GM12878 (cell line): ENCODE measurements at regions not wholly inside any gene's neighbourhood (a gene's known extent, or its start where the extent isn't known, plus 50 kb on each side); places are given as distances from the start of the nearest gene placed in this dataset.

ENCODE experiments used
- ATAC-seq: fragments of 200-7000 bp; cut with Tn5 transposase; 3 replicates; pipeline ENCODE4 v1.9.1; 2020; ENCODE audit warnings: mild to moderate bottlenecking, moderate library complexity
- BruUV-seq: library from RNA; stranded (reverse); fragments of 400-500 nt; replicated peaks from 2 replicates; lab custom pipeline; 2021; lab: Mats Ljungman, UMichigan
- CTCF ChIA-PET: fragments of 300-600 bp; sonication (Branson Sonifier 250); formaldehyde crosslinking; extraction: SDS; loops from one replicate; lab custom pipeline; 2021; ENCODE audit warnings: inconsistent platforms; lab: Yijun Ruan, JAX
- POLR2A ChIA-PET: fragments of 350-600 bp; formaldehyde crosslinking; extraction: SDS; loops from one replicate; lab custom pipeline; 2021; ENCODE audit warnings: inconsistent platforms; lab: Charles Lee
- RAD21 ChIA-PET: fragments of 300-600 bp; sonication (Branson Sonifier 250); formaldehyde crosslinking; loops from one replicate; lab custom pipeline; 2023; ENCODE audit warnings: antibody characterized with exemption; ENCODE audit not compliant: unreplicated experiment; lab: Charles Lee
- SMC1A ChIA-PET: fragments of 300-600 bp; sonication (Branson Sonifier 250); formaldehyde crosslinking; loops from one replicate; lab custom pipeline; 2023; ENCODE audit not compliant: unreplicated experiment, uncharacterized antibody; lab: Charles Lee
- DNase-seq: peaks from one replicate; pipeline ENCODE4 v3.0.0-alpha.2; 2011; ENCODE audit warnings: low read depth, low spot score
- FAIRE-seq: peaks from 3 replicates; lab custom pipeline; 2011; peaks lifted over from hg19 to GRCh38; lab: Jason Lieb, UNC
- H2AFZ ChIP-seq: 2 replicates; pipeline ENCODE4 v1.6.0; 2011; ENCODE audit warnings: low read depth, low read length, control low read depth; ENCODE audit not compliant: control insufficient read depth
- H3K27ac ChIP-seq: 2 replicates; pipeline ENCODE4 v1.5.1; 2011; ENCODE audit warnings: control low read depth; ENCODE audit not compliant: control insufficient read depth, insufficient read depth
- H3K27me3 ChIP-seq, 2 experiments: replicated peaks in 1 of 2; 2 replicates each; pipeline versions ENCODE4 v1.6.0 to v1.6.1; 2011; ENCODE audit warnings: low read length in 1 of 2; ENCODE audit not compliant: control insufficient read depth in 2 of 2, insufficient read depth in 2 of 2
- H3K36me3 ChIP-seq, 2 experiments: 2 replicates each; pipeline ENCODE4 v1.5.1; 2011; ENCODE audit warnings: low read length in 1 of 2; ENCODE audit not compliant: control insufficient read depth in 2 of 2, insufficient read depth in 2 of 2
- H3K4me1 ChIP-seq: 2 replicates; pipeline ENCODE4 v1.6.1; 2011; ENCODE audit warnings: mild to moderate bottlenecking, low read length, moderate library complexity, mixed read lengths; ENCODE audit not compliant: control insufficient read depth, insufficient read depth
- H3K4me2 ChIP-seq: 2 replicates; pipeline ENCODE4 v1.6.0; 2011; ENCODE audit warnings: control low read depth; ENCODE audit not compliant: control insufficient read depth, insufficient read depth
- H3K4me3 ChIP-seq: fragments of 200-600 bp; sonication (generic); 2 replicates; pipeline ENCODE4 v1.5.1; 2016
- H3K79me2 ChIP-seq: 2 replicates; pipeline ENCODE4 v1.6.0; 2011; ENCODE audit warnings: low read length; ENCODE audit not compliant: control insufficient read depth, insufficient read depth
- H3K9ac ChIP-seq: 2 replicates; pipeline ENCODE4 v1.8.0; 2011; ENCODE audit warnings: low read length, control low read depth, mixed read lengths; ENCODE audit not compliant: control insufficient read depth, insufficient read depth
- H3K9me3 ChIP-seq: replicated peaks from 3 replicates; pipeline ENCODE4 v1.5.1; 2011; ENCODE audit warnings: mild to moderate bottlenecking, low read length; ENCODE audit not compliant: control insufficient read depth, insufficient read depth
- H4K20me1 ChIP-seq: 2 replicates; pipeline ENCODE4 v1.6.0; 2011; ENCODE audit not compliant: control insufficient read depth, insufficient read depth
- SREBF1 ChIP-seq: IDR thresholded peaks from 2 replicates; pipeline ENCODE4 v1.6.1; 2012; ENCODE audit warnings: mild to moderate bottlenecking, low read length
- WGBS: methylation state at CpG from one replicate; pipeline ENCODE4 v1.1.6; 2016; ENCODE audit warnings: low lambda C conversion rate; ENCODE audit not compliant: insufficient replicate concordance, insufficient coverage; ENCODE audit errors: missing lambda C conversion rate; 5-methylcytosine and 5-hydroxymethylcytosine counted together
- in situ Hi-C: fragments of 300-500 bp; cut with MboI; formaldehyde crosslinking; loops from 9 replicates; pipeline ENCODE4 v1.14.3; 2018; ENCODE audit warnings: mixed read lengths
- intact Hi-C: fragments of 100-400 bp; cut with micrococcal nuclease; formaldehyde crosslinking; loops from one replicate; pipeline ENCODE4 v1.14.2; 2022; ENCODE audit not compliant: unreplicated experiment
- TF ChIP-seq, protein P1 (sequence below): fragments of 150-350 bp; IDR thresholded peaks from 2 replicates; pipeline ENCODE4 v1.6.1; 2014; ENCODE audit warnings: mild to moderate bottlenecking, low read depth, low read length
- TF ChIP-seq, protein P2 (sequence below), 3 experiments: IDR thresholded peaks in 2 of 3; conservative IDR thresholded peaks in 1 of 3; 2 replicates each; pipeline ENCODE4 v1.5.1; 2011; ENCODE audit warnings: low read depth in 3 of 3, low read length in 3 of 3, mild to moderate bottlenecking in 3 of 3, control low read depth in 2 of 3, moderate library complexity in 2 of 3, inconsistent platforms in 1 of 3, mixed read lengths in 1 of 3; ENCODE audit not compliant: control insufficient read depth in 2 of 3, insufficient read depth in 1 of 3; ENCODE audit errors: extremely low read depth in 1 of 3

DNA sequence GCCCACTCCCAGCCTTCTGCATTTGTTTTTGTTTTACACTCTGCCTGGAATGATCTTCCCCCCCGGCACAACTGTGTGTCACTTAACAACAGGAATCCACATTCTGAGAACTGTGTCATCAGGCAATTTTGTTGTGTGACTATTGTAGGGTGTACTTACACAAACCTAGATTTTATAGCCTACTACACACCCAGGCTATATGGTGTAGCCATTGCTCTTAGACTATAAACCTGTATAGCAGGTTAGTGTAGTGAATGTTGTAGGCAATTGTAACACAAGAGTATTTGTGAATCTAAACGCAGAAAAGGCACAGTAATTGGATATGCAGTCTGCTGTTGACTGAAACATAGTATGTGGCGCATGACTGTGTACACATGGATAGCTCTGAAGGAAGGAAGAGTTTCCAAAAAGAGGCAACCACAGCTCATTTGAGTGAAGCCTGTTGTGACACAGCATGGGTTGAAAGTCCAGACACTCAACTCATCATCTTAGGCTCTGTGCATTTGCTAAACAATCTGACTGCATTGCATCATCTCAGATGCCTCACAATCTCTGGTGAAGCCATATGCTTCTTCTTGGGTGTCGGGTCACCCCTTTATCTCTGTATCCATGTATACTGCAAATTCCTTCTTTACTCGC lies 506.6 kb upstream of the SPHKAP start:
- 11% methylated on average over 5 of the region's 5 CpGs for WGBS
- no peaks in the 10 kb centered on the region for H3K36me3 ChIP-seq
- POLR2A ChIA-PET = no interaction called here
- TF ChIP-seq SREBF1 = no peak
- TF ChIP-seq, protein P1, sequence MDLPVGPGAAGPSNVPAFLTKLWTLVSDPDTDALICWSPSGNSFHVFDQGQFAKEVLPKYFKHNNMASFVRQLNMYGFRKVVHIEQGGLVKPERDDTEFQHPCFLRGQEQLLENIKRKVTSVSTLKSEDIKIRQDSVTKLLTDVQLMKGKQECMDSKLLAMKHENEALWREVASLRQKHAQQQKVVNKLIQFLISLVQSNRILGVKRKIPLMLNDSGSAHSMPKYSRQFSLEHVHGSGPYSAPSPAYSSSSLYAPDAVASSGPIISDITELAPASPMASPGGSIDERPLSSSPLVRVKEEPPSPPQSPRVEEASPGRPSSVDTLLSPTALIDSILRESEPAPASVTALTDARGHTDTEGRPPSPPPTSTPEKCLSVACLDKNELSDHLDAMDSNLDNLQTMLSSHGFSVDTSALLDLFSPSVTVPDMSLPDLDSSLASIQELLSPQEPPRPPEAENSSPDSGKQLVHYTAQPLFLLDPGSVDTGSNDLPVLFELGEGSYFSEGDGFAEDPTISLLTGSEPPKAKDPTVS = no peak
- TF ChIP-seq, protein P2, sequence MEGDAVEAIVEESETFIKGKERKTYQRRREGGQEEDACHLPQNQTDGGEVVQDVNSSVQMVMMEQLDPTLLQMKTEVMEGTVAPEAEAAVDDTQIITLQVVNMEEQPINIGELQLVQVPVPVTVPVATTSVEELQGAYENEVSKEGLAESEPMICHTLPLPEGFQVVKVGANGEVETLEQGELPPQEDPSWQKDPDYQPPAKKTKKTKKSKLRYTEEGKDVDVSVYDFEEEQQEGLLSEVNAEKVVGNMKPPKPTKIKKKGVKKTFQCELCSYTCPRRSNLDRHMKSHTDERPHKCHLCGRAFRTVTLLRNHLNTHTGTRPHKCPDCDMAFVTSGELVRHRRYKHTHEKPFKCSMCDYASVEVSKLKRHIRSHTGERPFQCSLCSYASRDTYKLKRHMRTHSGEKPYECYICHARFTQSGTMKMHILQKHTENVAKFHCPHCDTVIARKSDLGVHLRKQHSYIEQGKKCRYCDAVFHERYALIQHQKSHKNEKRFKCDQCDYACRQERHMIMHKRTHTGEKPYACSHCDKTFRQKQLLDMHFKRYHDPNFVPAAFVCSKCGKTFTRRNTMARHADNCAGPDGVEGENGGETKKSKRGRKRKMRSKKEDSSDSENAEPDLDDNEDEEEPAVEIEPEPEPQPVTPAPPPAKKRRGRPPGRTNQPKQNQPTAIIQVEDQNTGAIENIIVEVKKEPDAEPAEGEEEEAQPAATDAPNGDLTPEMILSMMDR (IDR thresholded peaks at IDR 0.05 in 2 of 3, conservative IDR thresholded peaks at IDR 0.05 in 1 of 3; ENCODE audit: control insufficient read depth in 2 of 3, extremely low read depth in 1 of 3, insufficient read depth in 1 of 3, low read depth in 3 of 3, low read length in 3 of 3) = no peak
- TF ChIP-seq, all 136 proteins: peak for 0
- no peaks in the 10 kb centered on the region for H4K20me1 ChIP-seq
- ChIA-PET SMC1A (no interaction called here), RAD21 (no interaction called here), CTCF (no interaction called here)
- H3K79me2 ChIP-seq = no peaks in the 10 kb centered on the region
- no peak for ATAC-seq
- H3K4me3 ChIP-seq = no peak overlapping the region
- H2AFZ ChIP-seq = no peak overlapping the region
- no peaks in the 10 kb centered on the region for H3K27me3 ChIP-seq
- in situ Hi-C loops = no loop called here
- no peak for DNase-seq
- H3K4me1 ChIP-seq = no peaks in the 10 kb centered on the region
- no peak overlapping the region for H3K27ac ChIP-seq
- no peak overlapping the region for H3K9ac ChIP-seq
- H3K4me2 ChIP-seq = no peak overlapping the region
- H3K9me3 ChIP-seq = no peaks in the 10 kb centered on the region
- intact Hi-C loops = loop anchor here (5.0 kb wide), 1 partner anchor 589 kb away; no protein-coding TSS in a partner anchor
- FAIRE-seq = no peak
- BruUV-seq = no TSS peak
